K562 (cell line): ENCODE measurements at regions not wholly inside any gene's neighbourhood (a gene's known extent, or its start where the extent isn't known, plus 50 kb on each side); places are given as distances from the start of the nearest gene placed in this dataset.

Experiments
- ATAC-seq: fragments of 200-7000 bp; cut with Tn5 transposase; 3 replicates; pipeline ENCODE4 v1.9.1; 2020; ENCODE audit warnings: moderate library complexity
- BruUV-seq: library from RNA; stranded (reverse); fragments of 400-500 nt; replicated peaks from 2 replicates; lab custom pipeline; 2021; lab: Mats Ljungman, UMichigan
- CTCF ChIA-PET: fragments of 300-600 bp; formaldehyde crosslinking; extraction: SDS; loops from one replicate; lab custom pipeline; 2021; ENCODE audit warnings: low intra/inter-chr PET ratio; lab: Yijun Ruan, JAX
- POLR2A ChIA-PET: fragments of 300-600, 350-650 bp; sonication (Branson Sonifier 250); formaldehyde crosslinking; extraction: SDS; loops from one replicate; lab custom pipeline; 2021; ENCODE audit warnings: antibody characterized with exemption, inconsistent platforms; lab: Yijun Ruan, JAX
- DNase-seq, 4 experiments: peaks; one replicate each; pipeline versions ENCODE4 v3.0.0 to v3.0.0-alpha.2; 2011 to 2018; ENCODE audit warnings: low spot score in 3 of 4, mixed read lengths in 3 of 4; ENCODE audit errors: extremely low read depth in 1 of 4
- FAIRE-seq: peaks from 2 replicates; lab custom pipeline; 2011; peaks lifted over from hg19 to GRCh38; lab: Jason Lieb, UNC
- H2AFZ ChIP-seq: 2 replicates; pipeline ENCODE4 v1.6.0; 2011; ENCODE audit warnings: low read depth, low read length, control low read depth, inconsistent platforms
- H3K27ac ChIP-seq: fragments of 200-600 bp; 3 replicates; pipeline ENCODE4 v1.8.0; 2011; ENCODE audit warnings: low read depth, mild to moderate bottlenecking, control low read depth, inconsistent platforms, low read length, moderate library complexity, mixed read lengths; ENCODE audit errors: extremely low read depth
- H3K27me3 ChIP-seq, 2 experiments: fragments of 300-600 bp in 1 of 2; 2 replicates in 1 of 2; 3 replicates in 1 of 2; pipeline versions ENCODE4 v1.6.0 to v1.8.0; 2011; ENCODE audit warnings: inconsistent platforms in 2 of 2, low read length in 2 of 2, mild to moderate bottlenecking in 1 of 2, mixed read lengths in 1 of 2, moderate library complexity in 1 of 2; ENCODE audit not compliant: control insufficient read depth in 2 of 2, insufficient read depth in 2 of 2
- H3K36me3 ChIP-seq: fragments of 300-600 bp; 3 replicates; pipeline ENCODE4 v1.8.0; 2011; ENCODE audit warnings: mild to moderate bottlenecking, low read length, inconsistent platforms; ENCODE audit not compliant: control insufficient read depth, insufficient read depth
- H3K4me1 ChIP-seq, 2 experiments: fragments of 200-600 bp in 1 of 2; replicated peaks in 1 of 2; 2 replicates in 1 of 2; 3 replicates in 1 of 2; pipeline versions ENCODE4 v1.5.1 to v1.8.0; 2011; ENCODE audit warnings: inconsistent platforms in 2 of 2, low read length in 2 of 2, mild to moderate bottlenecking in 1 of 2, mixed read lengths in 1 of 2, moderate library complexity in 1 of 2; ENCODE audit not compliant: control insufficient read depth in 2 of 2, insufficient read depth in 2 of 2
- H3K4me2 ChIP-seq: 2 replicates; pipeline ENCODE4 v1.6.1; 2011; ENCODE audit warnings: low read length, control low read depth, inconsistent platforms, mixed read lengths; ENCODE audit not compliant: insufficient read depth
- H3K4me3 ChIP-seq: fragments of 200-600 bp; sonication (generic), shearing (Covaris generic); 2 replicates; pipeline ENCODE4 v1.5.1; 2016; ENCODE audit warnings: control low read depth, inconsistent platforms
- H3K79me2 ChIP-seq: fragments of 200-600 bp; 3 replicates; pipeline ENCODE4 v1.8.0; 2011; ENCODE audit warnings: low read length, inconsistent platforms; ENCODE audit not compliant: control insufficient read depth, insufficient read depth
- H3K9ac ChIP-seq, 2 experiments: 2 replicates each; pipeline versions ENCODE4 v1.6.0 to v1.6.1; 2011; ENCODE audit warnings: low read depth in 2 of 2, low read length in 2 of 2, control low read depth in 1 of 2, inconsistent platforms in 1 of 2, mild to moderate bottlenecking in 1 of 2, mixed read lengths in 1 of 2; ENCODE audit not compliant: insufficient read depth in 1 of 2
- H3K9me1 ChIP-seq: one replicate; pipeline ENCODE4 v1.6.0; 2011; ENCODE audit warnings: inconsistent platforms, mild to moderate bottlenecking, low read length, moderate library complexity; ENCODE audit not compliant: control insufficient read depth, insufficient read depth
- H3K9me3 ChIP-seq: replicated peaks from 2 replicates; pipeline ENCODE4 v1.5.1; 2011; ENCODE audit warnings: low read depth, low read length, inconsistent platforms; ENCODE audit not compliant: control insufficient read depth, insufficient read depth
- H4K20me1 ChIP-seq: replicated peaks from 2 replicates; pipeline ENCODE4 v1.6.1; 2011; ENCODE audit warnings: low read length, inconsistent platforms, mixed read lengths; ENCODE audit not compliant: control insufficient read depth, insufficient read depth
- C11orf30 ChIP-seq: fragments of 450-650 bp; IDR thresholded peaks from 2 replicates; pipeline ENCODE4 v1.6.1; 2016; ENCODE audit warnings: low read depth, mild to moderate bottlenecking
- ID3 ChIP-seq, 2 experiments: fragments of 250-450 bp in 1 of 2; fragments of 450-650 bp in 1 of 2; sonication (Bioruptor Pico) in 1 of 2; IDR thresholded peaks; 2 replicates each; pipeline versions ENCODE4 v1.6.1 to v1.8.0; 2016 to 2021; ENCODE audit warnings: mild to moderate bottlenecking in 2 of 2, moderate library complexity in 2 of 2, missing compliant biosample characterization in 1 of 2, missing genetic modification characterization in 1 of 2
- MAFF ChIP-seq: IDR thresholded peaks from 2 replicates; pipeline ENCODE4 v1.6.1; 2012; ENCODE audit warnings: low read length, improper control_type of control experiment
- MAFG ChIP-seq: fragments of 450-650 bp; conservative IDR thresholded peaks from 2 replicates; pipeline ENCODE4 v1.6.1; 2016; ENCODE audit warnings: missing genetic modification characterization, missing compliant biosample characterization
- MYNN ChIP-seq, 2 experiments: sonication (generic); formaldehyde crosslinking in 1 of 2; IDR thresholded peaks; 2 replicates each; pipeline versions ENCODE4 v1.5.0 to v1.6.1; 2016 to 2020; ENCODE audit warnings: antibody characterized with exemption in 1 of 2, missing genetic modification reagents in 1 of 2
- NCOA1 ChIP-seq: fragments of 450-650 bp; IDR thresholded peaks from 2 replicates; pipeline ENCODE4 v1.6.1; 2016; ENCODE audit warnings: low read depth
- PTBP1 ChIP-seq: fragments of 200-400 bp; formaldehyde crosslinking; IDR thresholded peaks from 2 replicates; pipeline ENCODE4 v1.6.1; 2017; ENCODE audit warnings: low read depth, low read length
- ZBTB1 ChIP-seq: sonication (generic); formaldehyde crosslinking; IDR thresholded peaks from 2 replicates; pipeline ENCODE4 v1.8.1; 2023; ENCODE audit warnings: missing genetic modification reagents, low read depth, mild to moderate bottlenecking, borderline replicate concordance
- ZNF316 ChIP-seq: fragments of 450-650 bp; IDR thresholded peaks from 2 replicates; pipeline ENCODE4 v1.6.1; 2016
- WGBS: fragments of 100-300 bp; shearing (Covaris generic); methylation state at CpG from one replicate; pipeline ENCODE4 v1.1.6; 2016; ENCODE audit warnings: low coverage, mixed read lengths; ENCODE audit not compliant: insufficient coverage; ENCODE audit errors: missing lambda C conversion rate; 5-methylcytosine and 5-hydroxymethylcytosine counted together
- in situ Hi-C: fragments of 300-500 bp; cut with MboI; formaldehyde crosslinking; loops from 4 replicates; pipeline ENCODE4 v1.15.0; 2018; ENCODE audit warnings: inconsistent platforms, mixed read lengths
- intact Hi-C: fragments of 100-400 bp; cut with micrococcal nuclease; formaldehyde crosslinking; loops from 2 replicates; pipeline ENCODE4 v1.14.2; 2022

DNA sequence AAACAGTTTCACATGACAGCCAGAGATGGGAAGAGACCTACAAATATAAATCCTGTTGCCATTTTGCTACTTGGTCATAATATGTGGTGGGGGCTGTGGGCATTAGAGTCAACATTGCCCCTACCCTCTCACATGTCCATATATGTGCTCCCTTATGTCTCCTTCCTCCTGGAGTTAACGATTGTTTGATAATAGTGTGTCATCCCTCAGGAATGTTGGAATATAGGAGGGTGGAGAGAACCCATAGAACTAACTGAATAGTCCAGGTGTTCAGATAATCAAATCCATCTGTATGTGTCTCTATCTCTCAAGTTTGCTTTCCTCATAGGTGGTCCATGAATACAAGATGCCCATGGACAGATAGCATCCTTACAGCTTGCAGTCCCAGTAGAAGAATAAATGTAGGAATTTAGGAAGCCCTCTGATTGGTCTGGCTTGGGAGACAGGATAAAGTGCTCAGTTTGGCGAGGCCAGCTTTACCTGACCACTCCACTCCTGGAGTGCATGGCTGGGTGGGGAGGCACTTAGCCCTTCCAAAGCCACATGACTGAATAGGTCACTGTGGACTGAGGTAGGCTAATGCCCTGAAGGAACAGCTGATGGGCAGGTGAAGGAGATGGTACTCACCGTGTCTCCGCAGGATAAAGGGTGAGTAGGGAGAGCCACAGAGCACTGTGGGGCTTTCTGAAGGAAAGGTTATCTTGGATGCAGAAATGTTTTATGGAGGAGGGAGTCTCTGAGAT lies 166.9 kb downstream of the CDCA7 start:
- H3K9ac ChIP-seq: no peak overlapping the region
- no peak overlapping the region for H3K4me2 ChIP-seq
- no peaks in the 10 kb centered on the region for H3K9me1 ChIP-seq
- in situ Hi-C loops: no loop called here
- peaks cover 4 to 6% of the 10 kb centered on the region in 2 experiments; a peak in 3 of 5 replicates for H3K27me3 ChIP-seq
- H3K36me3 ChIP-seq: no peaks in the 10 kb centered on the region
- no peak overlapping the region for H3K27ac ChIP-seq
- intact Hi-C loops: no loop called here
- H3K9me3 ChIP-seq: peaks cover 2% of the 10 kb centered on the region; the same call in 1 of the 2 replicates
- CTCF ChIA-PET: no interaction called here
- WGBS: 0% methylated on average over 4 of the region's 4 CpGs
- ATAC-seq: no peak
- TF ChIP-seq ID3 (CRISPR knock-in tag; IDR thresholded peaks at IDR 0.05): no peak
- TF ChIP-seq ID3 (tag; IDR thresholded peaks at IDR 0.05): no peak
- no peak for TF ChIP-seq PTBP1
- TF ChIP-seq, all 486 proteins: peak for 0
- POLR2A ChIA-PET: interaction anchor here (1.4 kb wide), 1 partner anchor 8 kb away, joined by 4 read pairs; no protein-coding TSS in a partner anchor
- H3K4me3 ChIP-seq: no peak overlapping the region
- DNase-seq: no peak
- no peaks in the 10 kb centered on the region for H4K20me1 ChIP-seq
- H3K79me2 ChIP-seq: no peaks in the 10 kb centered on the region
- no TSS peak for BruUV-seq
- no peak overlapping the region for H2AFZ ChIP-seq
- H3K4me1 ChIP-seq: no peaks in the 10 kb centered on the region
- no peak for FAIRE-seq

DNA sequence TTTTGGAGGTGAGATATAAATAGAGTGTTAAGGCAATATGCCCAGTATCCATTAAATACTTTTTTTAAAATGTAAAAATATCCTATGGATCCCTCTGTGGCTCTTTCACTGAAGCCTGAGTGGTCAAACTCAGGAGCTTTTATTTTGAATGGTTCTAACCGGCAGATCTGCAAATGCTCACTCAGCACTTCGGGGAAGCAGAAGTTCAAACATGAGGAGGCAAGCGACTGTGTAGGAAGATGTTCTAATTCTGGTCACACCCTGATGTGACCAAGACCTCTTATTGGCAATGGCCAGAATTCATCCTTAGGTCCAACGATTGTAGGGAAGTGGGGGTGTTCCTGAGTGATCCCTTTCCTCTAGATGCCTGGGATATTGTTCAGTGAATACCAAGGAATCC lies 168.8 kb downstream of the CDCA7 start:
- Histone ChIP-seq H2AFZ (no peak overlapping the region), H3K36me3 (no peaks in the 10 kb centered on the region), H3K4me1 (no peaks in the 10 kb centered on the region), H3K9me1 (no peaks in the 10 kb centered on the region), H3K4me3 (no peak overlapping the region), H4K20me1 (no peaks in the 10 kb centered on the region), H3K27me3 (peaks cover 4 to 6% of the 10 kb centered on the region in 2 experiments; a peak in 3 of 5 replicates), H3K4me2 (no peak overlapping the region), H3K9ac (no peak overlapping the region), H3K79me2 (no peaks in the 10 kb centered on the region), H3K27ac (no peak overlapping the region), H3K9me3 (peaks cover 2% of the 10 kb centered on the region; the same call in 1 of the 2 replicates)
- no peak for DNase-seq
- no TSS peak for BruUV-seq
- peak; percentile 37; the same call in 1 of the 2 replicates for TF ChIP-seq C11orf30
- no peak for TF ChIP-seq ZBTB1
- peak; percentile 53 for TF ChIP-seq MAFG
- no peak for TF ChIP-seq NCOA1
- TF ChIP-seq MAFF: peak; percentile 50
- peak; percentile 73; the same call in 1 of the 2 replicates for TF ChIP-seq MYNN (IDR thresholded peaks at IDR 0.05)
- TF ChIP-seq MYNN (CRISPR knock-in tag; IDR thresholded peaks at IDR 0.05): no peak
- peak; percentile 64 for TF ChIP-seq ZNF316
- POLR2A ChIA-PET: interaction anchor here (0.7 kb wide), 2 partner anchors 197 to 898 kb away, joined by 3 to 4 read pairs; no protein-coding TSS in a partner anchor
- intact Hi-C loops (no loop called here), in situ Hi-C loops (no loop called here)
- FAIRE-seq: no peak
- CTCF ChIA-PET: no interaction called here
- WGBS: 1% methylated on average over 4 of the region's 4 CpGs
- no peak for ATAC-seq
